GM12873 (cell line): ENCODE measurements at regions not wholly inside any gene's neighbourhood (a gene's known extent, or its start where the extent isn't known, plus 50 kb on each side); places are given as distances from the start of the nearest gene placed in this dataset.

Source experiments
- TF ChIP-seq, protein P1 (sequence below): IDR thresholded peaks from 2 replicates; pipeline ENCODE4 v1.5.1; 2012; ENCODE audit warnings: low read depth, mild to moderate bottlenecking, moderate library complexity, low read length, control low read depth; ENCODE audit not compliant: insufficient read depth; ENCODE audit errors: missing control alignments

DNA sequence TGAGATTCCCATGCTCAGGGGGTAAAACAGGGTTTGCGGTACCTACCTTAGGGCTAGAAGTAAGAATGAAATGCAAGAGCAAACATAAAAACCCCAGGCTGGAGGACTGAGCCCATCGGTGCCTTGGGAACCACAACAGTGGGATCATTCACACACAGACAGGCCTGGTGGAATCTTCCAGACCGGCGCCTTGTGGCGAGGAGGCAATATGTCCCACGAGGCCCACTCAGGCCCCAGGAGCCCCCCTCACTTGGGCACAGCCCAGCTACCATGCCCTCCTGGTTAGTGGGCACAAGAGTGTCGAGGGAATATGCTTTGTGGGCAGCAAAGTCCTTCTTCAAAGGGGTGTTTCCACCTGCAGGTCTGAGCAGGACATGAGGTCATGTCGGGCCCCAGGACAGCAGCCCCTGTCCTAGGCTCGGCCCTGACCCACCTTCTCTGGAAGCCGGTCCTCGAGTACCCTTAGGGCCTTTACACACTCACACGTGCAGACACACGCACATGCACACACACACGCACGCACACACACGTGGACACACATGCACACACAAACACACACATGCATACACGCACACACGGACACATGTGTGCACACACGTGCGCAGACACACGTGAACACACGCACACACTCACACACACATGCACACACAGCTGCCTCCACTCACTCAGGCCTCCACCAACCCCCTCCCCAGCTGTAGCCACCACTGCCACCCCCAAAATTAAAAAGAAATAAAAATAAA, 51.5 kb upstream of the MYL10 start:
- TF ChIP-seq, protein P1, sequence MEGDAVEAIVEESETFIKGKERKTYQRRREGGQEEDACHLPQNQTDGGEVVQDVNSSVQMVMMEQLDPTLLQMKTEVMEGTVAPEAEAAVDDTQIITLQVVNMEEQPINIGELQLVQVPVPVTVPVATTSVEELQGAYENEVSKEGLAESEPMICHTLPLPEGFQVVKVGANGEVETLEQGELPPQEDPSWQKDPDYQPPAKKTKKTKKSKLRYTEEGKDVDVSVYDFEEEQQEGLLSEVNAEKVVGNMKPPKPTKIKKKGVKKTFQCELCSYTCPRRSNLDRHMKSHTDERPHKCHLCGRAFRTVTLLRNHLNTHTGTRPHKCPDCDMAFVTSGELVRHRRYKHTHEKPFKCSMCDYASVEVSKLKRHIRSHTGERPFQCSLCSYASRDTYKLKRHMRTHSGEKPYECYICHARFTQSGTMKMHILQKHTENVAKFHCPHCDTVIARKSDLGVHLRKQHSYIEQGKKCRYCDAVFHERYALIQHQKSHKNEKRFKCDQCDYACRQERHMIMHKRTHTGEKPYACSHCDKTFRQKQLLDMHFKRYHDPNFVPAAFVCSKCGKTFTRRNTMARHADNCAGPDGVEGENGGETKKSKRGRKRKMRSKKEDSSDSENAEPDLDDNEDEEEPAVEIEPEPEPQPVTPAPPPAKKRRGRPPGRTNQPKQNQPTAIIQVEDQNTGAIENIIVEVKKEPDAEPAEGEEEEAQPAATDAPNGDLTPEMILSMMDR, result no peak

DNA sequence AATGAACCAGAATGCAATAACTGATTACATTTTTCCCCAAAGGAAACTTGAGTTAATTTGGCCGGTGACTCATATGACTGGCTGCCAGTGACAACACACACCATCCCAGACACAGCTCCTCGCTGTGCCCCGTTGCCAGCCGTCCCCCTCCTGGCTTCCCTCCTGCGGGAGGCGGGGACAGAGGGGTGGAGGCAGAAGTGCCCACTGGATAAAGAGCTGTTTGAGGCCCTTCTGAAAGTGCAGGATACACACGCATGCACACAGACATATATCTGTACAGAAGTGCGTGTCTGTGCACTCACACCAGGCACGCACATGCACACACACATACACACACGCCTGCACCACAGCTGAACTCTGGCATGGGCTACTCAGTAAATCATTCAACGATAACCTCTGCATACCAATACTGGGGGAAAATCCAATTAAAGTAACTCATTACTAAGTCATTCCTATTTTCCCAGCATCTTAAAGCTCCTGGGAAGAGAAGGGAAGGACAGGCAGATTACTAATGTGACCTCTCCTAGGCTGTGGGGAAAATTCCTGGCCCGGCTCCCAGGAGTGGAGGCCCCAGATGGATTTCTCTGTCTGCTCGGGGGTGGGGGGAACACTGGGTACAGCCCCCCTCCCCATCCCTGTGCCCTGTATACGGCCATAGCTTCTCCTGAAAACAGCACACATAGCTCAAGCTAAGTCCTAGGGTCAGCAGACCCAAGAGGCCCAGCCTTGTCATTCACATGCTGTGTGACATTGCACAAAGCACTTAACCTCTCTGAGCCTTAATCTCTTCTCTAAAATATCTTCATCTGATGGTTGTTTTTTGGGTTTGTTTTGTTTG, 52.3 kb upstream of the MYL10 start:
- TF ChIP-seq, protein P1, result no peak

DNA sequence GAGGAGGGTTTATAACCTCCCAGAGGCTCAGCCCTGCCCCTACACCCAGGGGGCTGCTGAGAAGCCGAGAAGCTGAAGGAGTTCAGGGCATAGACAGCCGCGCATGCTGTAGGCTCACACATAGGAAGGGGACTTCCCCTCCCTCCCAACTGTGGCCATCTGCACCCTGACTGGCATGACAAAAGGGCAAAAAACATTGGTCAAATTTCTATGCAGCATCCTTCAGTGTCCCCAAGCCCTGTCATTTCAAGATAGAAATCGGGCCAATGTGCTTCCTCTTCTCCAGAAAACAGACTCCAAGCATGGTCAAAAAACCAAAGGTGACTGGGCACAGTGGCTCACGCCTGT, 55.9 kb upstream of the MYL10 start:
- TF ChIP-seq, protein P1, result no peak

DNA sequence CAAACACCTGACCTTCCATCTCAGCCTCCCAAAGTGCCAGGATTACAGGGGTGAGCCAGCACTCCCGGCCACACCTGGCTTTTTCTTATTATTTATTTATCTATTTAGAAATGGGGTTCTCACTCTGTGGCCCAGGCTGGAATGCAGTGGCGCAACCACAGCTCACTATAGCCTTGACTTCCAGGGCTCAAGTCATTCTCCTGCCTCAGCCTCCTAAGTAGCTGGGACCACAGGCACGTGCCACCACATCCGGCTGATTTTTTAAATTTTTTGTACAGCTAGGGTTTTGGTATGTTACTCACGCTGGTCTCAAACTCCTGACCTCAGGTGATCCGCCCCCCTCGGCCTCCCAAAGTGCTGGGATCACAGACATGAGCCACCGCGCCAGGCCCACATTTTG, 56.9 kb upstream of the MYL10 start:
- TF ChIP-seq, protein P1, result no peak

DNA sequence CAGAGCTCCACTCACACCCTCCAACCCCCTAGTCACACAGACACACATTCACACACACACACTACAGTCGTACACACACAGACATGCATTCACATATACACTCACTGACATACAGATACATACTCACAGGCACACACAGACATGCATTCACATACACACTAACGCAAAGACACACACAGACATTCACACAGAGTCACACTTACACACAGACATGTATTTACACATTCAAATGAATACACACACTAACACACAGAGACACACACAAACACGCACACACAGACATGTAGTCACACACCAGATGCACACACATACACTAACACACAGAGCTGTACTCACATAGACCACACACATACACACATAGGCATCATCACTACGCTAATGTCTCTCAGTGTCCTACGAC, 58.0 kb upstream of the MYL10 start:
- TF ChIP-seq, protein P1, result no peak

DNA sequence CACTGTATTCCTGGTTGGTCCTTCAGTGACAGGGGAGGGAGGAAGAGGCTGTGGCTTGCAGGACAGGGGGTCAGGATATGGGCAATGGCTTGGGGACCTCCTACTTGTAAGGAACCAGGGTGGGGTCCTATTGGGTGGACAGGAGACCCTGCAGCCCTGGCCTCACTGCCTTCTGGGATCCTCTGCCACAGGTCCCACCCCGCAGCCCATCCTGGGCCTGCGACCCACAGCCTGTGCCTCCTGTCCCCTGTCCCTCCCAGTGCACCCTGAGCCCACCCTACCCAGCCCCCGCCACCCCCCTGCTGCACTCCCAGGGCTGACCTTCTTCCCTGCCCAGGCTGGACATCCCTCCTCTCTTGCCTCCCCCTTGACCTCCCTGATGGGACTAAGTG, 58.7 kb upstream of the MYL10 start:
- TF ChIP-seq, protein P1, result no peak

DNA sequence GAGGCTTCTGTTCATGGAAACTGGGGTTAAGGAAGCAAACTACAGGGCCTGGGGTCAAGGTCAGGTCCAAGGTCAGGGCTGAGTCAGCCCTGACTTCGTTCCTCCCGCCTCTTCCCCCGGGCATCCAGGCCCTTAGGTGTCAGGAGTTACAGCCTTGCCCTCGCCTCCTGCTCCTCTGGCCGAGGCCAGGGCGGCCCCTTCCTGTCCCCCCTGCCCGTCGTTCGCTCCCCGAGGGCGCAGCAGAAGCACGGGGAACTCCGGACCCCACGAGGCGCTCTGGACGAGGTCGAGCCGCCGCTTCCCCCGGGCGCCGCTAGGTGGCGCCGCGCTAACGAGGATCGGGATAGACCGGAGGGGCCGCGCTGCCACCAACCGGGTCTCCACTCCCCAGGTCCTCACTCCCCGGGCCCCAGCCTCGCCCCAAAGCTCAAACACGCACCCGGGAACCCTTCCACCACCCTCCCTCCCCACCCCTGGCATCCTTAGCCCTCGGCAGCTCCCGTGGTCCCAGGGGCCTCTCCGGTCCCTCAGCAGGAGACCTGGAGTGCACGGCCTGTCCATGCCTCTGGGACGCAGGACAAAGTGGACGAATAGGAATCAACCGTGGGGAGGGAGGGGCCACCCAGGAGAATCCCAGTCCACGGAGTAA, 59.2 kb upstream of the MYL10 start:
- TF ChIP-seq, protein P1, result peak; percentile 89
